Vagina (tissue), 2 donors: ENCODE measurements at regions not wholly inside any gene's neighbourhood (a gene's known extent, or its start where the extent isn't known, plus 50 kb on each side); places are given as distances from the start of the nearest gene placed in this dataset.

Experiments
- CTCF ChIP-seq, 3 experiments: fragments of 450-650 bp in 2 of 3; fragments of 200-600 bp in 1 of 3; sonication (generic) in 1 of 3; IDR thresholded peaks; one replicate each; pipeline ENCODE4 v1.5.1; 2017 to 2019; ENCODE audit warnings: antibody characterized with exemption in 3 of 3, mild to moderate bottlenecking in 2 of 3, moderate library complexity in 2 of 3
- POLR2A ChIP-seq, 2 donors: fragments of 450-650 bp; IDR thresholded peaks; one replicate each; pipeline ENCODE4 v1.6.1; 2017; ENCODE audit warnings: antibody characterized with exemption in 2 of 2, mild to moderate bottlenecking in 2 of 2, moderate library complexity in 2 of 2
- POLR2AphosphoS5 ChIP-seq, 2 donors: sonication (generic); formaldehyde crosslinking; IDR thresholded peaks; one replicate each; pipeline ENCODE4 v1.9.0; 2017; ENCODE audit warnings: antibody characterized with exemption in 2 of 2, mild to moderate bottlenecking in 2 of 2, low read depth in 1 of 2; ENCODE audit not compliant: insufficient read depth in 1 of 2

- TF ChIP-seq CTCF (IDR thresholded peaks at IDR 0.05) (no peak), POLR2A (IDR thresholded peaks at IDR 0.05) (no peak), POLR2AphosphoS5 (IDR thresholded peaks at IDR 0.05; ENCODE audit: insufficient read depth in 1 of 2, low read depth in 1 of 2) (no peak)
These were observed 119.2 kb downstream of the ACKR3 start for GRCh38 chr2:236688563-236689392.
